Stimulated activated CD4-positive, alpha-beta T cell treated with anti-CD3 and anti-CD28 coated beads, Interleukin-15, amount 100 ng/mL, for 48 hours (primary cell): ENCODE measurements at regions not wholly inside any gene's neighbourhood (a gene's known extent, or its start where the extent isn't known, plus 50 kb on each side); places are given as distances from the start of the nearest gene placed in this dataset.
A peak's percentile ranks its signal among the peaks of the same experiment; 100 is the strongest.

Experiments used
- DNase-seq, 2 donors: peaks; one replicate each; pipeline ENCODE4 v3.0.0-alpha.2; 2020; ENCODE audit warnings: low read depth in 2 of 2

DNA sequence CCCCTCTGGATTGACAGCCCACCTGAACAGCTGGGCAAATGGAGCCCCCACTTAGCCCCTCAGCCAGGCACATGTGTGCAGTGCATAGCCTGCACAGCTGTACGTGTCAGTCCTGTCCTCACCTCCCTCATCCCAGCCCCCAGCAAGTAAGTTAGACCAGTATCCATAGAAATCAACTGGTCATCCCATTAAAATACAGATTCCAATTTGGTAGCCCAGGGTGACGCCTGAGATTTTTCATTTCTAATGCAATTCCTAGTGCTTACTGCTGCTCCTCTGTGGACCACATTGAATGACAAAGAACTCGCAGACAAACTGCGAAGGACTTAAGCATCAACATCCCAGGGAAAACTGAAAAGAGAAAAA lies 99.0 kb upstream of the GJB5 start:
- DNase-seq: no peak

DNA sequence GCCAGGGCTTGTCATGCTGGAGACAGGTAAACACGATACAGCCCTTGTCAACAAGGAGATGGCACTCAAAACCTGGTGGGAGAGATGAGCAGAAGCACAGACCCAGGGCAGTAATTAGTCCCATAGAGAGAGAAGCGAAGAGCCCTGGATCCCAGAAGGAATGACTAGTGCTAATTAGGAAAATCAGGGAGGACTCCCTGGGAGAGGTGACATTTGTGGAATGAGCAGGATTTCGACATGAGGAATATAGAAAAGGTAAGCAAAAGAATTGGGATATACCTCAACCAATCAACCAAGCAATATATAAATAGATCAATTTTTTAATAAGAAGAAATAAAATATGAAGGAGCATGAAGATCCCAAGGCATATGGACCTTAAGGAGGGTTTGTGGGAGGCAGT lies 98.5 kb upstream of the GJB5 start:
- no peak for DNase-seq

- DNase-seq: no peak
Observed at GRCh38 chr1:34656731-34657130, 98.1 kb upstream of the GJB5 start.

DNA sequence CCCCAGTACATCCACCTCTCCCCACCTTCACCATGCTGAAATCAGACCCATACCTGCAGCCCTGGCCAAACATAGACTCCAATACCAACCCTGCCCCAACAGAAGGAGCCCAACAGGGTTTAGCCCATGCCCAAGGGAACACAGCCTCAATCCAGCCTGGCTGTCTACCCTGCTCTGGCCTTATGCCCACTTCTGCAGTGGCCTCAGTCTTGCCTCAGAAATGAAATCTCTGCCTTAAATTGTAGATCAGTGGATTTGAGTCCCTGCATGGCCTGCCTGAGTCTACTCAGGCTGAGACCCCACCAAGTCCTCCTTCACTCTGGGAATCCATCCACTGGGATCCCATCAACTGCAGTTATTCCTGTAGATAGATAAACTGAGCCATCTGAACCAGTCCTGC lies 97.6 kb upstream of the GJB5 start:
- no peak for DNase-seq

- DNase-seq: no peak
Observed at GRCh38 chr1:34657849-34658248, 97.0 kb upstream of the GJB5 start.

DNA sequence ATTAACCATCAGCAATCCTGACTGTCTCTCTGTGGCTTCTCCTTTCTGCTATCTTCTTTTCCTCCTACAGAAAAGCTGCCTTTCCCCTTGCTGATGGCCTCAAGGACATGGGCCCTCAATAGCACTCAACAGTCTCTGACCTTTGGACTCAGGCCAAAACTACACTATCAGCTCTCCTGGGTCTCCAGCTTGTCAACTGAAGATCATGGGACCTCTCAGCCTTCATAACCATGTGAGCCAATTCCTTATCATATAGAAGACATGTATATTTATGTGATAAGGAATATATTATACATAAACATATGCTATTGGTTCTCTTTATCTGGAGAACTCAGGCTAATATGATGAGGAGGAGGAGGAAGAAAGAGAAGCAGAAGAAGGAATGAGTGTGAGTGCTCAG lies 91.8 kb upstream of the GJB5 start:
- DNase-seq: no peak

DNA sequence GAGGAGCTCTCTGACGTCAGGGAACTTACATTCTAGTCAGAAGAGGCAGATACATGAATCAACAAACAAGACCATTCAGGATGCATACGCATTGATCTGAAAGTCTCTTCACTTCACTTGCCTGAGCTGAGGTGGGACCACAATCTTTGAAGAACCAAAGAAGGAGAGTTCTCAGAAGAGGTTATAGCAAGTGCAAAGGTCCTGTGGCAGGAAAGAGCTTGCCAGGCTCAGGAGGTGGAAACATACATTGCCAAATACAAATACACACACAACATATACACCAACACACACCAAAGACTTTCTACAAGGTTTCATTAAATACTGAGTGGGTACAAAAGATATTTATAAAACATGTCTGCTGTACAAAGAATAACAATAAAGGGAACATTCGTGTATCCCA lies 86.8 kb upstream of the GJB5 start:
- no peak for DNase-seq

DNA sequence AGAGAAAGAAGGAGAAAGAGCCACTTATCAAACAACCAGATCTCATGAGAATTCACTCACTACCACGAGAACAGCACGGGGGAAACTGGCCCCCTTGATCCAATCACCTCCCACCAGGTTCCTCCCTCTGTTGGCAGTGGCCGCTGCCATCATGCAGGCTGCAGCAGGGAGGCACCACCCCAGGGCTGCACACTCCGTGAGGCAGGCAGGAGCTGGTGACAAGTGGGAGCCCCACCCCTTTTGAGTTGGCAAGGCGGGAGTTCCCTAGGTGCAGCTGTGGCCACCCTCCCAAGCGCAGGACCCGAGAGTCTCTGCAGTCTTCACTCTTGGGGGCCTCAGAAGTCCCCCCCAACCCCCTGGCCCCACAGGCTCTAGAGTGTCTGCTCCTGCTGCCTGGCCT lies 83.9 kb upstream of the GJB5 start:
- DNase-seq: no peak

- DNase-seq: no peak
Observed at GRCh38 chr1:34671887-34672286, 83.0 kb upstream of the GJB5 start.

- peak; percentile 12 to 23 for DNase-seq
Observed at GRCh38 chr1:34681480-34682451, 73.1 kb upstream of the GJB5 start.

DNA sequence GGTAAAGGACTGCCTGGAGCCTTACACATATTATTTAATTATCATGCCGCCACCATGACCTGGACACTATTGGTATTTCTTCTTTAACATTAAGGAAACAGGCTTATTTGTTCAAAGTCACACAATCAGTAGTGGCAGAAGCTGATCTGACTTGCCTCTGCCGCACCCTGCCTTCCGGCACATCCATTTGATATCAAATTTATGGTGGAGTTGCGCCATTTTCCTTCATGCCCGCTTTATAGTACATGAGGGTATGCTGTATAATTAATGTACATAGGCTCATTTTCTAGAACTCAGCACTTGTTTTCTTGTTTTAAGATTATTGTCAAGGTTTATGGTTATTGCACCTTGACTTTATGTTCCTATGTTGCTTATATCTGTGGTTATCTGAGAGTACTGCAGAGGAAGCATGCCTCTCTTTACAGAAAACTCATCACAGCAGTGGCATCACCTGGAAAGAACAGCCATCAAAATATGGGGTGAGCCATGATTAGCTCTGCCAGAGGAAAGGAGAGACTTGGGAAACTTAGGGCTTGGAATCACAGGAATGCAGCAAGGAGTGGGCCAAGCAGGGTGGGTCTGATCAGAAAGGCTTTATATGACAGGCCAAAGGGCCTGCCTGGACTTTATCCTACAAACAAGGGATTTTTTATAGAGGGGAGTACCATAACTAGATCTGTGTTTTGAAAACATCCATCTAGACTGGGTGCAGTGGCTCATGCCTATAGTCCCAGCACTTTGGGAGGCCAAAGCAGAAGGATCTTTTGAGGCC lies 72.2 kb upstream of the GJB5 start:
- no peak for DNase-seq

- DNase-seq: no peak
Observed at GRCh38 chr1:34683616-34684015, 71.2 kb upstream of the GJB5 start.

- no peak for DNase-seq
Observed at GRCh38 chr1:34684266-34684665, 70.6 kb upstream of the GJB5 start.

GRCh38 chr1:34685225-34685624 lies 69.6 kb upstream of the GJB5 start:
- no peak for DNase-seq

GRCh38 chr1:34686531-34686930 lies 68.3 kb upstream of the GJB5 start:
- DNase-seq: no peak

GRCh38 chr1:34688006-34688741 lies 66.7 kb upstream of the GJB5 start:
- no peak for DNase-seq

- no peak for DNase-seq
Observed at GRCh38 chr1:34690269-34690668, 64.6 kb upstream of the GJB5 start.

DNA sequence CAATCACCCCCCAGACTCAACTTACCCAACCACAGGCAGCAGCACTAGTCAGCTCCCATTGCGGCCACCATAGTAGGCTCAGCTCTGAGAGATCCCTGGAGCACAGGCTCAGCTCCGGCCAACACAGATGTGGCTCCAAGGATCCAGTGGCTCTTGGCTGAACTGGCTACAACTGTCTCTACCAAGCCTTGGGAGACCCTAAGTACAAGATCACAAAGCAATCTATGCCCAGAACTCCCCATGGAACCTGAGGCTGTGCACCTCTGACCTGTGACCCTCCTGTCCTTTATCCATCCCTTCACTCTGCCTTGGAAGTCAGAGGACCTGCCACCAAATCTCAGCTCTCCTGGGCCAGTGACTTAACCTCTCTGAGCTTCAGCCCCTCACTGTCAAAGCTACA lies 61.8 kb upstream of the GJB5 start:
- no peak for DNase-seq

GRCh38 chr1:34694383-34694782 lies 60.5 kb upstream of the GJB5 start:
- no peak for DNase-seq

DNA sequence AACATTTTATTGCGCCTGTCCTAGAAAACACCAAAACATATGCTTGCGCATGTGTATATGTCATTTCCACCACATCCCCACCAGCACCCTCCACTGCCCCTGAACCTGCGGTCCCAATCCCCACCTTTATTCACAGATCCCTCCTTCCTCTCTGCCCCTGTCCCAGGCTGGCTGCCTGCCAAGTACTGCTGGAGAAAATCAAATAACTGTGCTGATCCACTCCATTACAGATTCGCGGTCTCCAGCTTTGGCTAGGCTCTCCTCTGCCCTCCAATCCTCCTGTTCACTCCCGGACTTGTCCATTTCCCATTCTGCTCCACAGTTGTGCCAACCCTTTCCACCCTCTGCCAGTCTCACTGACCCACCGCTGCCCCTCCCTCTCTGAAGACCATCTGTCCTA lies 59.3 kb upstream of the GJB5 start:
- DNase-seq: no peak

GRCh38 chr1:34696230-34696629 lies 58.6 kb upstream of the GJB5 start:
- DNase-seq: no peak

GRCh38 chr1:34696981-34697380 lies 57.9 kb upstream of the GJB5 start:
- DNase-seq: no peak
